ENCODE measurements at regions not wholly inside any gene's neighbourhood (a gene's known extent, or its start where the extent isn't known, plus 50 kb on each side); places are given as distances from the start of the nearest gene placed in this dataset.

- CTCF ChIA-PET (ENCODE audit: low intra/inter-chr PET ratio, low total read pairs): no interaction called here
- intact Hi-C loops (cut with micrococcal nuclease; ENCODE audit: unreplicated experiment): no loop called here
These were observed 264.8 kb upstream of the ZPLD1 start for GRCh38 chr3:102169915-102170479.

GRCh38 chr3:102170545-102170944 lies 264.3 kb upstream of the ZPLD1 start:
- FAIRE-seq: no peak
- DNase-seq (ENCODE audit: low spot score): no peak
- in situ Hi-C loops (cut with HindIII; ENCODE audit: extremely low pct_ligation_motif_present, low pct_unique_long_range_greater_than_20kb) (no loop called here), intact Hi-C loops (cut with micrococcal nuclease; ENCODE audit: unreplicated experiment) (no loop called here)
- Histone ChIP-seq H3K36me3 (replicated peaks in 1 of 2; ENCODE audit: control insufficient read depth in 1 of 2, insufficient read depth in 2 of 2, low read length in 2 of 2) (no peaks in the 10 kb centered on the region), H3K4me3 (replicated peaks in 1 of 3; ENCODE audit: insufficient read depth in 1 of 3, low read depth in 2 of 3, low read length in 3 of 3) (no peak overlapping the region), H3K27ac (ENCODE audit: extremely low read length, insufficient read depth, low read length) (no peak overlapping the region), H3K9me3 (ENCODE audit: low read length) (no peaks in the 10 kb centered on the region), H3K4me1 (ENCODE audit: insufficient read depth, low read length) (no peaks in the 10 kb centered on the region), H2AFZ (ENCODE audit: low read length) (no peak overlapping the region), H4K20me1 (ENCODE audit: insufficient read depth, low read length) (no peaks in the 10 kb centered on the region), H3K79me2 (ENCODE audit: insufficient read depth, low read length) (no peaks in the 10 kb centered on the region), H3K9ac (ENCODE audit: insufficient read depth, low read depth, low read length) (no peak overlapping the region), H3K4me2 (ENCODE audit: low read depth, low read length) (no peak overlapping the region), H3K27me3 (ENCODE audit: control insufficient read depth in 1 of 2, insufficient read depth in 2 of 2, low read length in 2 of 2) (no peaks in the 10 kb centered on the region)
- no TSS peak for BruUV-seq (replicated peaks)
- TF ChIP-seq SIN3B (IDR thresholded peaks at IDR 0.05; ENCODE audit: low read length) (no peak), CREB1 (IDR thresholded peaks at IDR 0.05) (peak; percentile 73), CREB1 (CRISPR knock-in tag; IDR thresholded peaks at IDR 0.05) (no peak), HMG20B (CRISPR knock-in tag; conservative IDR thresholded peaks at IDR 0.05) (no peak), NONO (IDR thresholded peaks at IDR 0.05) (no peak), NONO (CRISPR knock-in tag; conservative IDR thresholded peaks at IDR 0.05) (no peak), POGZ (CRISPR knock-in tag; IDR thresholded peaks at IDR 0.05) (no peak), THAP11 (CRISPR knock-in tag; IDR thresholded peaks at IDR 0.05) (no peak), ARID2 (CRISPR knock-in tag; IDR thresholded peaks at IDR 0.05; ENCODE audit: borderline replicate concordance) (no peak)
- TF ChIP-seq, protein P1, sequence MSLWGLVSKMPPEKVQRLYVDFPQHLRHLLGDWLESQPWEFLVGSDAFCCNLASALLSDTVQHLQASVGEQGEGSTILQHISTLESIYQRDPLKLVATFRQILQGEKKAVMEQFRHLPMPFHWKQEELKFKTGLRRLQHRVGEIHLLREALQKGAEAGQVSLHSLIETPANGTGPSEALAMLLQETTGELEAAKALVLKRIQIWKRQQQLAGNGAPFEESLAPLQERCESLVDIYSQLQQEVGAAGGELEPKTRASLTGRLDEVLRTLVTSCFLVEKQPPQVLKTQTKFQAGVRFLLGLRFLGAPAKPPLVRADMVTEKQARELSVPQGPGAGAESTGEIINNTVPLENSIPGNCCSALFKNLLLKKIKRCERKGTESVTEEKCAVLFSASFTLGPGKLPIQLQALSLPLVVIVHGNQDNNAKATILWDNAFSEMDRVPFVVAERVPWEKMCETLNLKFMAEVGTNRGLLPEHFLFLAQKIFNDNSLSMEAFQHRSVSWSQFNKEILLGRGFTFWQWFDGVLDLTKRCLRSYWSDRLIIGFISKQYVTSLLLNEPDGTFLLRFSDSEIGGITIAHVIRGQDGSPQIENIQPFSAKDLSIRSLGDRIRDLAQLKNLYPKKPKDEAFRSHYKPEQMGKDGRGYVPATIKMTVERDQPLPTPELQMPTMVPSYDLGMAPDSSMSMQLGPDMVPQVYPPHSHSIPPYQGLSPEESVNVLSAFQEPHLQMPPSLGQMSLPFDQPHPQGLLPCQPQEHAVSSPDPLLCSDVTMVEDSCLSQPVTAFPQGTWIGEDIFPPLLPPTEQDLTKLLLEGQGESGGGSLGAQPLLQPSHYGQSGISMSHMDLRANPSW (CRISPR knock-in tag; IDR thresholded peaks at IDR 0.05; ENCODE audit: borderline replicate concordance): no peak
- no peak for ATAC-seq
- POLR2A ChIA-PET: no interaction called here
- WGBS (ENCODE audit: low lambda C conversion rate): 4% methylated on average over 2 of the region's 2 CpGs
- CTCF ChIA-PET (ENCODE audit: low intra/inter-chr PET ratio, low total read pairs): no interaction called here

More at GRCh38 chr3:102169915-102170479, 264.8 kb upstream of the ZPLD1 start:
- Histone ChIP-seq H3K4me2 (ENCODE audit: low read depth, low read length) (no peak overlapping the region), H2AFZ (ENCODE audit: low read length) (no peak overlapping the region), H4K20me1 (ENCODE audit: insufficient read depth, low read length) (no peaks in the 10 kb centered on the region), H3K27ac (ENCODE audit: extremely low read length, insufficient read depth, low read length) (no peak overlapping the region), H3K79me2 (ENCODE audit: insufficient read depth, low read length) (no peaks in the 10 kb centered on the region), H3K27me3 (ENCODE audit: control insufficient read depth in 1 of 2, insufficient read depth in 2 of 2, low read length in 2 of 2) (no peaks in the 10 kb centered on the region), H3K9me3 (ENCODE audit: low read length) (no peaks in the 10 kb centered on the region), H3K4me1 (ENCODE audit: insufficient read depth, low read length) (no peaks in the 10 kb centered on the region), H3K9ac (ENCODE audit: insufficient read depth, low read depth, low read length) (no peak overlapping the region), H3K36me3 (replicated peaks in 1 of 2; ENCODE audit: control insufficient read depth in 1 of 2, insufficient read depth in 2 of 2, low read length in 2 of 2) (no peaks in the 10 kb centered on the region), H3K4me3 (replicated peaks in 1 of 3; ENCODE audit: insufficient read depth in 1 of 3, low read depth in 2 of 3, low read length in 3 of 3) (no peak overlapping the region)
- BruUV-seq (replicated peaks): no TSS peak
- DNase-seq (ENCODE audit: low spot score) (no peak), ATAC-seq (no peak), FAIRE-seq (no peak)
- POLR2A ChIA-PET: no interaction called here
- TF ChIP-seq ZMYM2 (CRISPR knock-in tag; IDR thresholded peaks at IDR 0.05): no peak
- no peak for TF ChIP-seq ZZZ3 (CRISPR knock-in tag; IDR thresholded peaks at IDR 0.05; ENCODE audit: borderline replicate concordance)
- TF ChIP-seq FOXA1 (IDR thresholded peaks at IDR 0.05): no peak
- TF ChIP-seq FOXA1 (CRISPR knock-in tag; IDR thresholded peaks at IDR 0.05): no peak
- TF ChIP-seq JARID2 (CRISPR knock-in tag; IDR thresholded peaks at IDR 0.05; ENCODE audit: insufficient replicate concordance): no peak
- no peak for TF ChIP-seq ZBTB42 (CRISPR knock-in tag; IDR thresholded peaks at IDR 0.05)
- TF ChIP-seq, protein P2, sequence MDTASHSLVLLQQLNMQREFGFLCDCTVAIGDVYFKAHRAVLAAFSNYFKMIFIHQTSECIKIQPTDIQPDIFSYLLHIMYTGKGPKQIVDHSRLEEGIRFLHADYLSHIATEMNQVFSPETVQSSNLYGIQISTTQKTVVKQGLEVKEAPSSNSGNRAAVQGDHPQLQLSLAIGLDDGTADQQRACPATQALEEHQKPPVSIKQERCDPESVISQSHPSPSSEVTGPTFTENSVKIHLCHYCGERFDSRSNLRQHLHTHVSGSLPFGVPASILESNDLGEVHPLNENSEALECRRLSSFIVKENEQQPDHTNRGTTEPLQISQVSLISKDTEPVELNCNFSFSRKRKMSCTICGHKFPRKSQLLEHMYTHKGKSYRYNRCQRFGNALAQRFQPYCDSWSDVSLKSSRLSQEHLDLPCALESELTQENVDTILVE (CRISPR knock-in tag; IDR thresholded peaks at IDR 0.05): no peak
- 0% methylated on average over 1 of the region's 1 CpG for WGBS (ENCODE audit: low lambda C conversion rate)
- in situ Hi-C loops (cut with HindIII; ENCODE audit: extremely low pct_ligation_motif_present, low pct_unique_long_range_greater_than_20kb): no loop called here
